Gastrocnemius medialis (tissue), 4 donors: ENCODE measurements at regions not wholly inside any gene's neighbourhood (a gene's known extent, or its start where the extent isn't known, plus 50 kb on each side); places are given as distances from the start of the nearest gene placed in this dataset.

Experiments used
- ATAC-seq, 2 donors: fragments of 150-250 bp; one replicate each; pipeline ENCODE4 v1.9.1; 2016
- DNase-seq, 2 donors: peaks; one replicate each; pipeline ENCODE4 v3.0.0-alpha.2; 2019
- H3K27ac ChIP-seq, 4 donors: fragments of 200-600 bp; sonication (generic); 1 replicate in 1 of 4; 2 replicates in 3 of 4; pipeline ENCODE4 v1.5.1; 2016 to 2018; ENCODE audit warnings: mild to moderate bottlenecking in 2 of 4, moderate library complexity in 1 of 4
- H3K27me3 ChIP-seq, 3 donors: fragments of 200-600 bp; sonication (generic) in 2 of 3; 1 replicate in 1 of 3; 2 replicates in 2 of 3; pipeline versions ENCODE4 v1.5.1 to v1.6.0; 2016 to 2019; ENCODE audit warnings: mild to moderate bottlenecking in 1 of 3, moderate library complexity in 1 of 3
- H3K36me3 ChIP-seq, 2 donors: fragments of 200-600 bp; sonication (generic) in 1 of 2; one replicate each; pipeline ENCODE4 v1.5.1; 2017 to 2018
- H3K4me1 ChIP-seq, 2 donors: fragments of 200-600 bp; sonication (generic) in 1 of 2; one replicate each; pipeline ENCODE4 v1.5.1; 2016 to 2017; ENCODE audit warnings: mild to moderate bottlenecking in 2 of 2
- H3K4me3 ChIP-seq, 4 donors: fragments of 200-600 bp; sonication (generic) in 3 of 4; 1 replicate in 1 of 4; 2 replicates in 3 of 4; pipeline ENCODE4 v1.5.1; 2016 to 2019; ENCODE audit warnings: mild to moderate bottlenecking in 2 of 4
- H3K9me3 ChIP-seq, 3 donors: fragments of 200-600 bp; sonication (generic) in 2 of 3; 1 replicate in 1 of 3; 2 replicates in 2 of 3; pipeline ENCODE4 v1.5.1; 2016 to 2019
- CTCF ChIP-seq, 5 experiments: fragments of 450-650 bp in 3 of 5; fragments of 200-600 bp in 2 of 5; sonication (generic) in 2 of 5; IDR thresholded peaks in 4 of 5; conservative IDR thresholded peaks in 1 of 5; 1 replicate in 4 of 5; 2 replicates in 1 of 5; pipeline ENCODE4 v1.5.1; 2016 to 2019; ENCODE audit warnings: antibody characterized with exemption in 5 of 5, mild to moderate bottlenecking in 3 of 5, moderate library complexity in 3 of 5
- POLR2A ChIP-seq, 2 donors: fragments of 450-650 bp; IDR thresholded peaks; one replicate each; pipeline ENCODE4 v1.6.1; 2017; ENCODE audit warnings: antibody characterized with exemption in 2 of 2, mild to moderate bottlenecking in 2 of 2, moderate library complexity in 2 of 2
- in situ Hi-C, 4 donors: fragments of 200-750 bp; cut with MboI; loops; one replicate each; pipeline versions ENCODE4 v1.15.0 to v1.8.0; 2017; ENCODE audit warnings: low sequenced_read_pairs in 4 of 4
- intact Hi-C: fragments of 100-400 bp; cut with DNase I; formaldehyde crosslinking; loops from one replicate; pipeline ENCODE4 v1.15.1; 2023; ENCODE audit warnings: low total_unique reads

GRCh38 chr6:4301871-4302270, 166.5 kb upstream of the ECI2 start:
- DNase-seq (no peak), ATAC-seq (peak; percentile 75 to 83)
- TF ChIP-seq POLR2A (IDR thresholded peaks at IDR 0.05), result no peak
- TF ChIP-seq CTCF (IDR thresholded peaks at IDR 0.05 in 4 of 5, conservative IDR thresholded peaks at IDR 0.05 in 1 of 5), result no peak
- Histone ChIP-seq H3K27ac (peak overlapping the region in 2 of 4 donors; percentile 35 to 54), H3K4me1 (peaks cover 4 to 26% of the 10 kb centered on the region in 2 donors), H3K9me3 (no peaks in the 10 kb centered on the region), H3K27me3 (no peaks in the 10 kb centered on the region), H3K36me3 (no peaks in the 10 kb centered on the region), H3K4me3 (peak overlapping the region in 1 of 4 donors; percentile 22)
- intact Hi-C loops (no loop called here), in situ Hi-C loops (loop anchor here in 3 of 4 donors (25.0 kb wide), 1 partner anchor 635 kb away; no protein-coding TSS in a partner anchor)

GRCh38 chr6:4300917-4301316, 165.5 kb upstream of the ECI2 start:
- H3K27ac ChIP-seq, result no peak overlapping the region
- DNase-seq (no peak), ATAC-seq (no peak)
- TF ChIP-seq CTCF (IDR thresholded peaks at IDR 0.05 in 4 of 5, conservative IDR thresholded peaks at IDR 0.05 in 1 of 5) (no peak), POLR2A (IDR thresholded peaks at IDR 0.05) (no peak)
- no peaks in the 10 kb centered on the region for H3K9me3 ChIP-seq
- peaks cover 4 to 26% of the 10 kb centered on the region in 2 donors for H3K4me1 ChIP-seq
- H3K36me3 ChIP-seq, result no peaks in the 10 kb centered on the region
- in situ Hi-C loops, result loop anchor here in 3 of 4 donors (25.0 kb wide), 1 partner anchor 636 kb away; no protein-coding TSS in a partner anchor
- H3K4me3 ChIP-seq, result no peak overlapping the region
- no peaks in the 10 kb centered on the region for H3K27me3 ChIP-seq
- intact Hi-C loops, result no loop called here

GRCh38 chr6:4299476-4299875, 164.1 kb upstream of the ECI2 start:
- DNase-seq, result no peak
- no peaks in the 10 kb centered on the region for H3K9me3 ChIP-seq
- ATAC-seq, result peak in 1 of 2 donors; percentile 53
- no peak for TF ChIP-seq POLR2A (IDR thresholded peaks at IDR 0.05)
- peak overlapping the region in 1 of 4 donors; percentile 29 for H3K27ac ChIP-seq
- intact Hi-C loops (no loop called here), in situ Hi-C loops (no loop called here)
- H3K4me3 ChIP-seq, result no peak overlapping the region
- peaks cover 4 to 20% of the 10 kb centered on the region in 2 donors for H3K4me1 ChIP-seq
- H3K27me3 ChIP-seq, result no peaks in the 10 kb centered on the region
- no peaks in the 10 kb centered on the region for H3K36me3 ChIP-seq

- TF ChIP-seq CTCF (IDR thresholded peaks at IDR 0.05 in 4 of 5, conservative IDR thresholded peaks at IDR 0.05 in 1 of 5) (no peak), POLR2A (IDR thresholded peaks at IDR 0.05) (no peak)
- no peaks in the 10 kb centered on the region for H3K9me3 ChIP-seq
- H3K36me3 ChIP-seq, result no peaks in the 10 kb centered on the region
- H3K4me3 ChIP-seq, result no peak overlapping the region
- no peaks in the 10 kb centered on the region for H3K27me3 ChIP-seq
- ATAC-seq (no peak), DNase-seq (no peak)
- intact Hi-C loops (no loop called here), in situ Hi-C loops (no loop called here)
- no peak overlapping the region for H3K27ac ChIP-seq
- peaks cover 4 to 9% of the 10 kb centered on the region in 2 donors for H3K4me1 ChIP-seq
Measured at GRCh38 chr6:4297348-4297747, 162.0 kb upstream of the ECI2 start.

- Histone ChIP-seq H3K36me3 (no peaks in the 10 kb centered on the region), H3K4me3 (no peak overlapping the region), H3K27ac (no peak overlapping the region), H3K9me3 (no peaks in the 10 kb centered on the region), H3K4me1 (peaks cover 2% of the 10 kb centered on the region in 2 donors), H3K27me3 (no peaks in the 10 kb centered on the region)
- DNase-seq (no peak), ATAC-seq (no peak)
- intact Hi-C loops (no loop called here), in situ Hi-C loops (no loop called here)
- TF ChIP-seq CTCF (IDR thresholded peaks at IDR 0.05 in 4 of 5, conservative IDR thresholded peaks at IDR 0.05 in 1 of 5) (no peak), POLR2A (IDR thresholded peaks at IDR 0.05) (no peak)
Measured at GRCh38 chr6:4296552-4296951, 161.2 kb upstream of the ECI2 start.
